Neural cell (in vitro differentiated cells): ENCODE measurements at regions not wholly inside any gene's neighbourhood (a gene's known extent, or its start where the extent isn't known, plus 50 kb on each side); places are given as distances from the start of the nearest gene placed in this dataset.

Source experiments
- EP300 ChIP-seq: fragments of 450-650 bp; conservative IDR thresholded peaks from 2 replicates; pipeline ENCODE4 v1.6.1; 2014; ENCODE audit warnings: antibody characterized with exemption, mild to moderate bottlenecking, moderate library complexity; ENCODE audit not compliant: poor library complexity, severe bottlenecking
- EZH2 ChIP-seq: fragments of 200-600, 300-800 bp; shearing (Covaris generic), sonication (generic); IDR thresholded peaks from 2 replicates; pipeline ENCODE4 v1.6.1; 2014; ENCODE audit warnings: antibody characterized with exemption, low read length, borderline replicate concordance, mild to moderate bottlenecking; ENCODE audit not compliant: insufficient read depth, poor library complexity, severe bottlenecking
- MXI1 ChIP-seq: fragments of 450-650 bp; conservative IDR thresholded peaks from 2 replicates; pipeline ENCODE4 v1.6.1; 2014; ENCODE audit warnings: antibody characterized with exemption, mild to moderate bottlenecking; ENCODE audit not compliant: poor library complexity, severe bottlenecking
- POLR2AphosphoS5 ChIP-seq: IDR thresholded peaks from 2 replicates; pipeline ENCODE4 v1.6.1; 2012
- TAF1 ChIP-seq: IDR thresholded peaks from 2 replicates; pipeline ENCODE4 v1.6.1; 2012; ENCODE audit warnings: low read depth
- TF ChIP-seq, protein P1 (sequence below): fragments of 450-650 bp; IDR thresholded peaks from 2 replicates; pipeline ENCODE4 v1.5.1; 2014; ENCODE audit warnings: antibody characterized with exemption, mild to moderate bottlenecking, moderate library complexity; ENCODE audit not compliant: poor library complexity, severe bottlenecking
- TF ChIP-seq, protein P2 (sequence below): IDR thresholded peaks from 2 replicates; pipeline ENCODE4 v1.6.1; 2012; ENCODE audit warnings: borderline replicate concordance

DNA sequence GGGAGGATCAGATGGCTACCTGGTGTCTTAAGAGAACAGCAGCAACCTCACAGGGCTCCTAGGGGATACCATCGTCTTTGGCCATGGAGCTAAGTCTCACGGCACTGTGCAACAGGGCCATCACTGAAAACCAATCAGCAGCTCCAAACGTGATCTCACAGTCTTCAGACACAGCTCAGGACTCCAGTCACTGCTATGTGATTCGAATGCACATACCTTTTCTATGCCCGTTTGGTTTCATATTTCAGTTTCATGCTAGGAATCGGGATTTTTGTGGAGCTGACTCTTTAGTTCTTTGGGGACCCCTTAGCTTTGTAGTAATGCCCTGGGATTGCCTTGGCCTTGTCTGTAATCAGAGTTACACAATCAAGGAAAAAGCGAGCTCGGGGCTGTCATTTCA lies 162.8 kb upstream of the CDH11 start:
- TF ChIP-seq, protein P1, sequence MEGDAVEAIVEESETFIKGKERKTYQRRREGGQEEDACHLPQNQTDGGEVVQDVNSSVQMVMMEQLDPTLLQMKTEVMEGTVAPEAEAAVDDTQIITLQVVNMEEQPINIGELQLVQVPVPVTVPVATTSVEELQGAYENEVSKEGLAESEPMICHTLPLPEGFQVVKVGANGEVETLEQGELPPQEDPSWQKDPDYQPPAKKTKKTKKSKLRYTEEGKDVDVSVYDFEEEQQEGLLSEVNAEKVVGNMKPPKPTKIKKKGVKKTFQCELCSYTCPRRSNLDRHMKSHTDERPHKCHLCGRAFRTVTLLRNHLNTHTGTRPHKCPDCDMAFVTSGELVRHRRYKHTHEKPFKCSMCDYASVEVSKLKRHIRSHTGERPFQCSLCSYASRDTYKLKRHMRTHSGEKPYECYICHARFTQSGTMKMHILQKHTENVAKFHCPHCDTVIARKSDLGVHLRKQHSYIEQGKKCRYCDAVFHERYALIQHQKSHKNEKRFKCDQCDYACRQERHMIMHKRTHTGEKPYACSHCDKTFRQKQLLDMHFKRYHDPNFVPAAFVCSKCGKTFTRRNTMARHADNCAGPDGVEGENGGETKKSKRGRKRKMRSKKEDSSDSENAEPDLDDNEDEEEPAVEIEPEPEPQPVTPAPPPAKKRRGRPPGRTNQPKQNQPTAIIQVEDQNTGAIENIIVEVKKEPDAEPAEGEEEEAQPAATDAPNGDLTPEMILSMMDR: no peak
- TF ChIP-seq POLR2AphosphoS5 (no peak), TAF1 (no peak), MXI1 (no peak), EP300 (no peak), EZH2 (no peak)
- TF ChIP-seq, protein P2, sequence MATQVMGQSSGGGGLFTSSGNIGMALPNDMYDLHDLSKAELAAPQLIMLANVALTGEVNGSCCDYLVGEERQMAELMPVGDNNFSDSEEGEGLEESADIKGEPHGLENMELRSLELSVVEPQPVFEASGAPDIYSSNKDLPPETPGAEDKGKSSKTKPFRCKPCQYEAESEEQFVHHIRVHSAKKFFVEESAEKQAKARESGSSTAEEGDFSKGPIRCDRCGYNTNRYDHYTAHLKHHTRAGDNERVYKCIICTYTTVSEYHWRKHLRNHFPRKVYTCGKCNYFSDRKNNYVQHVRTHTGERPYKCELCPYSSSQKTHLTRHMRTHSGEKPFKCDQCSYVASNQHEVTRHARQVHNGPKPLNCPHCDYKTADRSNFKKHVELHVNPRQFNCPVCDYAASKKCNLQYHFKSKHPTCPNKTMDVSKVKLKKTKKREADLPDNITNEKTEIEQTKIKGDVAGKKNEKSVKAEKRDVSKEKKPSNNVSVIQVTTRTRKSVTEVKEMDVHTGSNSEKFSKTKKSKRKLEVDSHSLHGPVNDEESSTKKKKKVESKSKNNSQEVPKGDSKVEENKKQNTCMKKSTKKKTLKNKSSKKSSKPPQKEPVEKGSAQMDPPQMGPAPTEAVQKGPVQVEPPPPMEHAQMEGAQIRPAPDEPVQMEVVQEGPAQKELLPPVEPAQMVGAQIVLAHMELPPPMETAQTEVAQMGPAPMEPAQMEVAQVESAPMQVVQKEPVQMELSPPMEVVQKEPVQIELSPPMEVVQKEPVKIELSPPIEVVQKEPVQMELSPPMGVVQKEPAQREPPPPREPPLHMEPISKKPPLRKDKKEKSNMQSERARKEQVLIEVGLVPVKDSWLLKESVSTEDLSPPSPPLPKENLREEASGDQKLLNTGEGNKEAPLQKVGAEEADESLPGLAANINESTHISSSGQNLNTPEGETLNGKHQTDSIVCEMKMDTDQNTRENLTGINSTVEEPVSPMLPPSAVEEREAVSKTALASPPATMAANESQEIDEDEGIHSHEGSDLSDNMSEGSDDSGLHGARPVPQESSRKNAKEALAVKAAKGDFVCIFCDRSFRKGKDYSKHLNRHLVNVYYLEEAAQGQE: no peak
